ENCODE measurements at regions not wholly inside any gene's neighbourhood (a gene's known extent, or its start where the extent isn't known, plus 50 kb on each side); places are given as distances from the start of the nearest gene placed in this dataset.
"Not testable (repeated sequence)": the region's sequence is repeated elsewhere in the genome, so short reads cannot be mapped to it uniquely, and the experiment has no call there.

DNA sequence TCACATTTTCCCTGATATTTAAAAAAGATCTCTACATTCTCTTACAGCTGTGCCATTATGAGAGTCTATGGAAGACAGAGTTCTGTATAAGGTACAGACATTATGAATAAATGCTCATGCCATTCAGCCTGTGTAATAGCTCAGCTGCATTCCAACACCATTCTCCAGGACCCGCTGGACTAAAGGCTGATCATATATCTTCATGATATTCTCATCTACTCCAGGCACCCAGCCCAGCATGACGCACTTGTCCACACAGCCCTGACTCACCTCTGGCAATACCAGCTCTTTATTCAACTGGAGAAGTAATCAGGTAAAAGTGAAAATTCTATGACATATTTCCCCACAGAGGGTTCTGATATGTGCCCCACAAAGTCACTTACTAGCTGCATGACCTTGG, 437.5 kb upstream of the FGF16 start:
- Histone ChIP-seq H3K27me3 (no peaks in the 10 kb centered on the region), H3K4me1 (no peaks in the 10 kb centered on the region), H3K9me3 (no peaks in the 10 kb centered on the region), H3K27ac (no peak overlapping the region), H3K4me3 (no peak overlapping the region), H3K36me3 (no peaks in the 10 kb centered on the region)
- ATAC-seq: no peak
- TF ChIP-seq, protein P1, sequence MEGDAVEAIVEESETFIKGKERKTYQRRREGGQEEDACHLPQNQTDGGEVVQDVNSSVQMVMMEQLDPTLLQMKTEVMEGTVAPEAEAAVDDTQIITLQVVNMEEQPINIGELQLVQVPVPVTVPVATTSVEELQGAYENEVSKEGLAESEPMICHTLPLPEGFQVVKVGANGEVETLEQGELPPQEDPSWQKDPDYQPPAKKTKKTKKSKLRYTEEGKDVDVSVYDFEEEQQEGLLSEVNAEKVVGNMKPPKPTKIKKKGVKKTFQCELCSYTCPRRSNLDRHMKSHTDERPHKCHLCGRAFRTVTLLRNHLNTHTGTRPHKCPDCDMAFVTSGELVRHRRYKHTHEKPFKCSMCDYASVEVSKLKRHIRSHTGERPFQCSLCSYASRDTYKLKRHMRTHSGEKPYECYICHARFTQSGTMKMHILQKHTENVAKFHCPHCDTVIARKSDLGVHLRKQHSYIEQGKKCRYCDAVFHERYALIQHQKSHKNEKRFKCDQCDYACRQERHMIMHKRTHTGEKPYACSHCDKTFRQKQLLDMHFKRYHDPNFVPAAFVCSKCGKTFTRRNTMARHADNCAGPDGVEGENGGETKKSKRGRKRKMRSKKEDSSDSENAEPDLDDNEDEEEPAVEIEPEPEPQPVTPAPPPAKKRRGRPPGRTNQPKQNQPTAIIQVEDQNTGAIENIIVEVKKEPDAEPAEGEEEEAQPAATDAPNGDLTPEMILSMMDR (IDR thresholded peaks at IDR 0.05 in 4 of 5, conservative IDR thresholded peaks at IDR 0.05 in 1 of 5): no peak
- TF ChIP-seq POLR2A (IDR thresholded peaks at IDR 0.05): no peak
- intact Hi-C loops (cut with DNase I; ENCODE audit: low total_unique reads) (no loop called here), in situ Hi-C loops (cut with MboI; ENCODE audit: low sequenced_read_pairs in 4 of 4) (no loop called here)
- no peak for DNase-seq

DNA sequence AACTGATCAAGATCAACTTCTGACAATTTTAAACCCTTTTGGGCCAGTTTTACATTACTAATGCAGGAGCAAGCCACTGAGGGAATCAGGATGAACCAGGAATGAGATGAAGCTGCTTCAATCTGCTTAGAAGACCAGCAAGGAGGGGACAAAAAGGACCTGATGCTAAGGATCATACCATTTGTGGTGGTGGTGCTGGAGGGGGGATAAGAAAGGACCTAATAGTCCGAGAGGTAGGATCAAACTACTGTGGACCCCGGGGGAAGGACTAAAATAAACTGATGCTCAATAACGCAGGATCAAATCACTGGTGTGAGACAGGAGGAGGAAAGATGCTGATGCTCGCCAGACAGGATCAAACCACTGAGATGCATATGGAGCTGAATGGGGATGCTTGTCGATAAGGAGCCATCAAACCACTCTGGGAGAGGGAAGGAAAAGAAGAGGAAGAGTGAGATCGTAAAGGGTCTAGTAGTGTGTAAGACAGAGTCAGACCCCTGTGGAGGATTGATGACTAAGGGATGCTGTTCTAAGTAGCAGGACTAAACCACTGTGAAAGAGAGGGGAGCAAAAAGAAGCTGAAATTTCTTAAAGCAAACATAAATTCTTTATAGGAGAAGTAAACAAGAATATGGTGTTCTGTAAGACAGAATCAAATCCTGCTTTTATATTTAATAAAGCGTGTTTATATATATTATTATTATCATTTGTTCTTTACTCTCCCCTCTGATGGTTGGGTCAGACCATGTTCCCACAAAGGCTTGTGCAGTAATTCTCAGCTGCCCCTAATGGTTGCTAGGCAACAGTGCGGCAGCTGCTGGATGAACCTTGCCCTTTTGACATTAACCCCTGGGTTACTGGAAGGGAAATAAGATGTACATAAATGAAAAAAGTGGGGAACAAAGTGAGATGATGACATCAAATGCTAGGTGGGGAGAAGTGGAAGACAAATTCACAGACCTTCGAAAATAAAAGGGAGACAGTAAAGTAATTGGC, 432.5 kb upstream of the FGF16 start:
- H3K9me3 ChIP-seq: no peaks in the 10 kb centered on the region
- H3K27ac ChIP-seq: no peak overlapping the region
- intact Hi-C loops (cut with DNase I; ENCODE audit: low total_unique reads) (no loop called here), in situ Hi-C loops (cut with MboI; ENCODE audit: low sequenced_read_pairs in 4 of 4) (no loop called here)
- H3K36me3 ChIP-seq: no peaks in the 10 kb centered on the region
- H3K4me3 ChIP-seq: no peak overlapping the region
- no peak for ATAC-seq
- no peaks in the 10 kb centered on the region for H3K27me3 ChIP-seq
- DNase-seq: no peak
- H3K4me1 ChIP-seq: no peaks in the 10 kb centered on the region
- TF ChIP-seq POLR2A (IDR thresholded peaks at IDR 0.05): no peak
- TF ChIP-seq, protein P1 (IDR thresholded peaks at IDR 0.05 in 4 of 5, conservative IDR thresholded peaks at IDR 0.05 in 1 of 5): no peak

DNA sequence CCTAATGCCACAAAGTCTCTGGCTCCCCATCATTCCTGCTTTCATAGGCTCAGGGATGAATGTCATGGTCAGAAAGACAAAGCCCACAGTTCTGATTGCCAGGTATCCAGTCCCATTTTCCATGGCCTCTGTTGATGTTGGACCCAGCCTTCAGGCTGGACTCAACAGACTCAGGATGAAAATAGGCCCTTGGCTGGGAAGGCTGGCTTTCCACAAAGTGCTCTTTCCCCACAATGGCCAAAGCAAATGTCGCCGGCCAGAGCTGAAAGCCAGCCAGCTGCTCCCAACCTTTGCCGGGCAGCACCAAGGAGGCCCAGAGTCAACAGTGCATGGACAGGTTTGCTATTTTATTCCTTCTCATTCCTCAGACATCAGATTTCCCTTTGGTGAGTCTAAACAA, 430.1 kb upstream of the FGF16 start:
- H3K4me3 ChIP-seq: no peak overlapping the region
- TF ChIP-seq, protein P1 (IDR thresholded peaks at IDR 0.05 in 4 of 5, conservative IDR thresholded peaks at IDR 0.05 in 1 of 5): no peak
- TF ChIP-seq POLR2A (IDR thresholded peaks at IDR 0.05): no peak
- H3K4me1 ChIP-seq: no peaks in the 10 kb centered on the region
- in situ Hi-C loops (cut with MboI; ENCODE audit: low sequenced_read_pairs in 4 of 4) (no loop called here), intact Hi-C loops (cut with DNase I; ENCODE audit: low total_unique reads) (no loop called here)
- ATAC-seq (no peak), DNase-seq (no peak)
- no peaks in the 10 kb centered on the region for H3K9me3 ChIP-seq
- no peak overlapping the region for H3K27ac ChIP-seq
- peaks cover 0 to 4% (median 0%) of the 10 kb centered on the region in 3 donors for H3K27me3 ChIP-seq
- H3K36me3 ChIP-seq: no peaks in the 10 kb centered on the region

DNA sequence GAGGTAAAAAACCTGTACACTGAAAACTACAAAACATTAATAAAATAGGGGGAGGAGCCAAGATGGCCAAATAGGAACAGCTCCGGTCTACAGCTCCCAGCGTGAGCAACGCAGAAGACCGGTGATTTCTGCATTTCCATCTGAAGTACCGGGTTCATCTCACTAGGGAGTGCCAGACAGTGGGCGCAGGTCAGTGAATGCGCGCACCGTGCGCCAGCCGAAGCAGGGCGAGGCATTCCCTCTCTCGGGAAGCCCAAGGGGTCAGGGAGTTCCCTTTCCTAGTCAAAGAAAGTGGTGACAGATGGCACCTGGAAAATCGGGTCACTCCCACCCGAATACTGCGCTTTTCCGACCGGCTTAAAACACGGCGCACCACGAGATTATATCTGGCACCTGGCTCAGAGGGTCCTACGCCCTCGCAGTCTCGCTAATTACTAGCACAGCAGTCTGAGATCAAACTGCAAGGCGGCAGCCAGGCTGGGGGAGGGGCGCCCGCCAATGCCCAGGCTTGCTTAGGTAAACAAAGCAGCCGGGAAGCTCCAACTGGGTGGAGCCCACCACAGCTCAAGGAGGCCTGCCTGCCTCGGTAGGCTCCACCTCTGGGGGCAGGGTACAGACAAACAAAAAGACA, 400.9 kb upstream of the FGF16 start:
- ATAC-seq; H3K27me3 ChIP-seq; DNase-seq; H3K36me3 ChIP-seq; H3K27ac ChIP-seq; H3K9me3 ChIP-seq; H3K4me1 ChIP-seq; intact Hi-C loops (cut with DNase I; ENCODE audit: low total_unique reads); in situ Hi-C loops (cut with MboI; ENCODE audit: low sequenced_read_pairs in 4 of 4): not testable (repeated sequence)
- peak overlapping the region in 1 of 4 donors; percentile 27 for H3K4me3 ChIP-seq

DNA sequence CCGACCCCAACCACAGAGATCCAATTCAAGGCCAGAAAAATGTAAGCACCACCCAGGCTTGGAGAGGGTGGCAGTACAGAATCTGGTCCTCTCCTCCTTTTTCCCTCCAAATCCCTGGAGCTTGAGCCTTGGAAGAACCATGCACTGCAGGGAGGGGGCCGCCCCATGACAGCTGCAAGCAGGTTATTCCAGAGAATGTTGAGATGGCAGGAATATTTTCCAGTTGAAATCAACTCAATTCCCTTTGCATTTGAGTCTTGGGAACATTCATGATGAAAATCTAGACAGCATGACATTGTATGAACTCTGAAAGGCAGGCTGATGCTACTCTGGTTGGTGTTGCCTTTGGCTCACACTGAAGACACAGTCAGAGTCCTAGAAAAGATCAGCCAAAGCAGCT, 386.6 kb upstream of the FGF16 start:
- no peaks in the 10 kb centered on the region for H3K36me3 ChIP-seq
- no peak for ATAC-seq
- no peak overlapping the region for H3K27ac ChIP-seq
- intact Hi-C loops (cut with DNase I; ENCODE audit: low total_unique reads): no loop called here
- DNase-seq: no peak
- no peaks in the 10 kb centered on the region for H3K27me3 ChIP-seq
- H3K9me3 ChIP-seq: no peaks in the 10 kb centered on the region
- H3K4me1 ChIP-seq: no peaks in the 10 kb centered on the region
- in situ Hi-C loops (cut with MboI; ENCODE audit: low sequenced_read_pairs in 4 of 4): no loop called here
- no peak overlapping the region for H3K4me3 ChIP-seq
- TF ChIP-seq, protein P1 (IDR thresholded peaks at IDR 0.05 in 4 of 5, conservative IDR thresholded peaks at IDR 0.05 in 1 of 5): no peak
- TF ChIP-seq POLR2A (IDR thresholded peaks at IDR 0.05): no peak
